HepG2 (cell line): ENCODE measurements at regions not wholly inside any gene's neighbourhood (a gene's known extent, or its start where the extent isn't known, plus 50 kb on each side); places are given as distances from the start of the nearest gene placed in this dataset.

ENCODE experiments used
- ATAC-seq: fragments of 200-7000 bp; cut with Tn5 transposase; 3 replicates; pipeline ENCODE4 v1.9.1; 2020; ENCODE audit warnings: mild to moderate bottlenecking, moderate library complexity
- BruUV-seq: library from RNA; stranded (reverse); fragments of 400-500 nt; replicated peaks from 2 replicates; lab custom pipeline; 2021; lab: Mats Ljungman, UMichigan
- CTCF ChIA-PET: fragments of 300-600 bp; formaldehyde crosslinking; extraction: SDS; loops from one replicate; lab custom pipeline; 2021; ENCODE audit warnings: low total read pairs, inconsistent platforms, low intra/inter-chr PET ratio; lab: Yijun Ruan, JAX
- POLR2A ChIA-PET: fragments of 350-600 bp; sonication (Branson Sonifier 250); formaldehyde crosslinking; loops from one replicate; lab custom pipeline; 2020; ENCODE audit warnings: antibody characterized with exemption, inconsistent platforms; lab: Yijun Ruan, JAX
- DNase-seq: peaks from one replicate; pipeline ENCODE4 v3.0.0-alpha.2; 2015; ENCODE audit warnings: low spot score
- FAIRE-seq: peaks from 3 replicates; lab custom pipeline; 2011; peaks lifted over from hg19 to GRCh38; lab: Jason Lieb, UNC
- H2AFZ ChIP-seq: one replicate; pipeline ENCODE4 v1.6.1; 2011; ENCODE audit warnings: low read length, inconsistent platforms
- H3K27ac ChIP-seq: fragments of 300-600 bp; 3 replicates; pipeline ENCODE4 v1.8.0; 2011; ENCODE audit warnings: mixed run types, mild to moderate bottlenecking, mixed read lengths, low read length, inconsistent platforms; ENCODE audit not compliant: insufficient read depth; ENCODE audit errors: extremely low read length
- H3K27me3 ChIP-seq, 2 experiments: fragments of 200-600 bp in 1 of 2; 2 replicates in 1 of 2; 3 replicates in 1 of 2; pipeline versions ENCODE4 v1.6.0 to v1.8.0; 2011; ENCODE audit warnings: low read length in 2 of 2, mild to moderate bottlenecking in 2 of 2, moderate library complexity in 2 of 2, inconsistent platforms in 1 of 2; ENCODE audit not compliant: insufficient read depth in 2 of 2, control insufficient read depth in 1 of 2
- H3K36me3 ChIP-seq, 2 experiments: fragments of 200-600 bp in 1 of 2; replicated peaks in 1 of 2; 2 replicates in 1 of 2; 3 replicates in 1 of 2; pipeline versions ENCODE4 v1.5.1 to v1.8.0; 2011; ENCODE audit warnings: low read length in 2 of 2, inconsistent platforms in 1 of 2; ENCODE audit not compliant: insufficient read depth in 2 of 2, control insufficient read depth in 1 of 2
- H3K4me1 ChIP-seq: 2 replicates; pipeline ENCODE4 v1.5.1; 2012; ENCODE audit warnings: low read length, inconsistent platforms; ENCODE audit not compliant: insufficient read depth
- H3K4me2 ChIP-seq: 2 replicates; pipeline ENCODE4 v1.6.0; 2011; ENCODE audit warnings: low read depth, low read length, inconsistent platforms
- H3K4me3 ChIP-seq, 3 experiments: fragments of 200-600 bp in 1 of 3; sonication (generic), shearing (Covaris generic) in 1 of 3; replicated peaks in 1 of 3; 2 replicates each; pipeline ENCODE4 v1.5.1; 2011 to 2016; ENCODE audit warnings: low read length in 3 of 3, inconsistent platforms in 2 of 3, low read depth in 2 of 3, mild to moderate bottlenecking in 2 of 3, control low read depth in 1 of 3, mixed read lengths in 1 of 3; ENCODE audit not compliant: insufficient read depth in 1 of 3
- H3K79me2 ChIP-seq: one replicate; pipeline ENCODE4 v1.6.1; 2011; ENCODE audit warnings: low read length, inconsistent platforms; ENCODE audit not compliant: insufficient read depth
- H3K9ac ChIP-seq: 2 replicates; pipeline ENCODE4 v1.6.0; 2011; ENCODE audit warnings: mild to moderate bottlenecking, low read depth, low read length, inconsistent platforms; ENCODE audit not compliant: insufficient read depth
- H3K9me3 ChIP-seq: 2 replicates; pipeline ENCODE4 v1.5.1; 2012; ENCODE audit warnings: mild to moderate bottlenecking, low read length
- H4K20me1 ChIP-seq: 2 replicates; pipeline ENCODE4 v1.6.0; 2011; ENCODE audit warnings: inconsistent platforms, mild to moderate bottlenecking, low read length, moderate library complexity; ENCODE audit not compliant: insufficient read depth
- CBX5 ChIP-seq: sonication (generic); formaldehyde crosslinking; IDR thresholded peaks from 2 replicates; pipeline ENCODE4 v1.4.0; 2020; ENCODE audit warnings: missing genetic modification reagents, borderline replicate concordance
- CENPX ChIP-seq: sonication (generic); formaldehyde crosslinking; IDR thresholded peaks from 2 replicates; pipeline ENCODE4 v1.9.0; 2021; ENCODE audit warnings: mild to moderate bottlenecking, missing genetic modification reagents, moderate library complexity
- HNRNPLL ChIP-seq: fragments of 200-400 bp; formaldehyde crosslinking; IDR thresholded peaks from 2 replicates; pipeline ENCODE4 v1.6.1; 2017; ENCODE audit warnings: mild to moderate bottlenecking, low read depth, low read length; ENCODE audit not compliant: poor library complexity, severe bottlenecking
- KLF9 ChIP-seq: IDR thresholded peaks from 2 replicates; pipeline ENCODE4 v1.6.1; 2016; ENCODE audit warnings: low read depth
- MTF2 ChIP-seq: sonication (generic); formaldehyde crosslinking; IDR thresholded peaks from 2 replicates; pipeline ENCODE4 v1.5.0; 2020; ENCODE audit warnings: missing genetic modification reagents, borderline replicate concordance
- MXD4 ChIP-seq: IDR thresholded peaks from 2 replicates; pipeline ENCODE4 v1.6.1; 2016; ENCODE audit warnings: mild to moderate bottlenecking, missing biosample characterization, missing genetic modification reagents
- NAIF1 ChIP-seq: sonication (generic); formaldehyde crosslinking; IDR thresholded peaks from 2 replicates; pipeline ENCODE4 v1.5.0; 2020; ENCODE audit warnings: mild to moderate bottlenecking, missing genetic modification reagents, borderline replicate concordance
- NFE2 ChIP-seq: sonication (generic); formaldehyde crosslinking; IDR thresholded peaks from 2 replicates; pipeline ENCODE4 v1.4.0; 2020; ENCODE audit warnings: missing genetic modification reagents
- NR2C2 ChIP-seq: sonication (generic); formaldehyde crosslinking; IDR thresholded peaks from 2 replicates; pipeline ENCODE4 v1.4.0; 2020; ENCODE audit warnings: missing genetic modification reagents, mild to moderate bottlenecking, moderate library complexity, borderline replicate concordance
- PHB2 ChIP-seq: fragments of 450-650 bp; IDR thresholded peaks from 2 replicates; pipeline ENCODE4 v1.6.1; 2018; ENCODE audit not compliant: partially characterized antibody
- PLRG1 ChIP-seq: fragments of 450-650 bp; conservative IDR thresholded peaks from 2 replicates; pipeline ENCODE4 v1.6.1; 2016
- RBFOX2 ChIP-seq: fragments of 200-400 bp; formaldehyde crosslinking; IDR thresholded peaks from 2 replicates; pipeline ENCODE4 v1.6.1; 2017; ENCODE audit warnings: low read depth, mild to moderate bottlenecking, low read length
- ZFAT ChIP-seq: sonication (generic); formaldehyde crosslinking; conservative IDR thresholded peaks from 2 replicates; pipeline ENCODE4 v1.8.1; 2023; ENCODE audit warnings: missing genetic modification reagents, inconsistent platforms
- ZNF143 ChIP-seq: sonication (generic); formaldehyde crosslinking; IDR thresholded peaks from 2 replicates; pipeline ENCODE4 v1.4.0; 2020; ENCODE audit warnings: missing genetic modification reagents
- ZNF431 ChIP-seq: sonication (generic); formaldehyde crosslinking; IDR thresholded peaks from 2 replicates; pipeline ENCODE4 v1.9.0; 2022; ENCODE audit warnings: missing genetic modification reagents, low read depth, mild to moderate bottlenecking, borderline replicate concordance
- ZNF607 ChIP-seq: sonication (generic); formaldehyde crosslinking; IDR thresholded peaks from 2 replicates; pipeline ENCODE4 v1.5.1; 2020; ENCODE audit warnings: missing genetic modification reagents, mild to moderate bottlenecking, borderline replicate concordance
- ZNF724P ChIP-seq: sonication (generic); formaldehyde crosslinking; IDR thresholded peaks from 2 replicates; pipeline ENCODE4 v1.8.0; 2022; ENCODE audit warnings: missing genetic modification reagents, borderline replicate concordance
- WGBS: methylation state at CpG from one replicate; pipeline ENCODE4 v1.1.6; 2017; ENCODE audit warnings: low lambda C conversion rate; 5-methylcytosine and 5-hydroxymethylcytosine counted together
- in situ Hi-C: cut with HindIII; loops from 2 replicates; pipeline ENCODE4 v1.10.0; 2017; ENCODE audit warnings: low pct_unique_long_range_greater_than_20kb; ENCODE audit not compliant: extremely low pct_ligation_motif_present
- intact Hi-C: fragments of 100-400 bp; cut with micrococcal nuclease; formaldehyde crosslinking; loops from one replicate; pipeline ENCODE4 v1.10.0; 2022; ENCODE audit not compliant: unreplicated experiment
- TF ChIP-seq, protein P1 (sequence below): IDR thresholded peaks from 2 replicates; pipeline ENCODE4 v1.6.1; 2016; ENCODE audit warnings: missing biosample characterization, missing genetic modification reagents, low read depth
- TF ChIP-seq, protein P2 (sequence below): sonication (generic); formaldehyde crosslinking; IDR thresholded peaks from 2 replicates; pipeline ENCODE4 v1.4.0; 2020; ENCODE audit warnings: missing genetic modification reagents
- TF ChIP-seq, protein P3 (sequence below): sonication (generic); formaldehyde crosslinking; IDR thresholded peaks from 2 replicates; pipeline ENCODE4 v1.8.0; 2022; ENCODE audit warnings: missing genetic modification reagents, low read depth, mild to moderate bottlenecking, borderline replicate concordance

DNA sequence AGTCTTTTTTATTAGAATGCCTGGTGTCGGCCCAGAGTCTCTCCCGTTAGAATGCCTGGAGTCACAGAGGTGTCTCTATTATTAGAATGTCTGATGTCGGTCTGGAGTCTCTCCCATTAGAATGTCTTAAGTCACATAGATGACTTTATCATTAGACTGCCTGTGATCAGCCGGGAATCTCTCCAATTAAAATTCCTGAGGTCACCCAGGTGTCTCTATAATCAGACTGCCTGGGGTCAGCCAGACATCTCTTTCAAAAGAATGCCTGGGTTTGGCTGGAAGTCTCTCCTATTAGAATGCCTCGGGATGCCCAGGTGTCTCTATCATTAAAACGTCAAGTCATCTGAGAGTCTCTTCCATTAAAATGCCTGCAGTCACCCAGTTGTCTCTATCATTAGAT is 1493.9 kb downstream of the UQCRFS1 start:
- in situ Hi-C loops = no loop called here

DNA sequence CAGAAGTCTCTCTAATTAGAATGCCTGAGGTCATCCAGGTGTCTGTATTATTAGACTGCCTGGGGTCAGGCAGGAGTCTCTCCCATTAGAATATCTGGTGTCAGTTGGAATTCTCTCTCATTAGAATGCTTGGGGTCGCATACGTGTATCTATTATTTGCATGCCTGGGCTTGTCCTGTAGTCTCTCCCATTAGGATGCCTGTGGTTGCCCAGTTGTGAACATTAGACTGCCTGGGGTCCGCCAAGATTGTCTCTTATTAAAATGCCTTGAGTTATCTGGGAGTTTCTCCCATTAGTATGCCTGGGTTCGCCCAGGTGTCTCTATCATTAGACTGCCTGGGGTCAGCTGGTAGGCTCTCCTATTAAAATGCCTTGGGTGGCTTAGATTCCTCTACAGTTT is 1494.7 kb downstream of the UQCRFS1 start:
- H3K4me3 ChIP-seq = no peak overlapping the region
- H3K9ac ChIP-seq = no peak overlapping the region
- no peak for FAIRE-seq
- H3K4me1 ChIP-seq = no peaks in the 10 kb centered on the region
- no peaks in the 10 kb centered on the region for H3K79me2 ChIP-seq
- H3K36me3 ChIP-seq = no peaks in the 10 kb centered on the region
- in situ Hi-C loops (no loop called here), intact Hi-C loops (no loop called here)
- POLR2A ChIA-PET = no interaction called here
- H3K4me2 ChIP-seq = no peak overlapping the region
- no peak for DNase-seq
- ATAC-seq = no peak
- no peaks in the 10 kb centered on the region for H4K20me1 ChIP-seq
- BruUV-seq = no TSS peak
- H3K27ac ChIP-seq = no peak overlapping the region
- no peak overlapping the region for H2AFZ ChIP-seq
- CTCF ChIA-PET = no interaction called here
- 67% methylated on average over 3 of the region's 4 CpGs for WGBS
- H3K27me3 ChIP-seq = no peaks in the 10 kb centered on the region
- H3K9me3 ChIP-seq = peaks cover 100% of the 10 kb centered on the region
- no peak for TF ChIP-seq ZNF607 (CRISPR knock-in tag)
- no peak for TF ChIP-seq PLRG1
- no peak for TF ChIP-seq CBX5 (CRISPR knock-in tag)
- TF ChIP-seq ZFAT (CRISPR knock-in tag) = no peak
- TF ChIP-seq, protein P1, sequence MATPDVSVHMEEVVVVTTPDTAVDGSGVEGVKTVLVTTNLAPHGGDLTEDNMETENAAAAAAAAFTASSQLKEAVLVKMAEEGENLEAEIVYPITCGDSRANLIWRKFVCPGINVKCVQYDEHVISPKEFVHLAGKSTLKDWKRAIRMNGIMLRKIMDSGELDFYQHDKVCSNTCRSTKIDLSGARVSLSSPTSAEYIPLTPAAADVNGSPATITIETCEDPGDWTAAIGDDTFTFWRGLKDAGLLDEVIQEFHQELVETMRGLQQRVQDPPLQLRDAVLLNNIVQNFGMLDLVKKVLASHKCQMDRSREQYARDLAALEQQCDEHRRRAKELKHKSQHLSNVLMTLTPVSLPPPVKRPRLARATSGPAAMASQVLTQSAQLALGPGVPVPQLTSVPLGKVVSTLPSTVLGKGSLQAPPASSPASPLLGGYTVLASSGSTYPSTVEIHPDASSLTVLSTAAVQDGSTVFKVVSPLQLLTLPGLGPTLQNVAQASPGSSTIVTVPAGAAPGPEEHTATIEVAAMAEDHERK (CRISPR knock-in tag) = no peak
- no peak for TF ChIP-seq HNRNPLL
- no peak for TF ChIP-seq MTF2 (CRISPR knock-in tag)
- no peak for TF ChIP-seq CENPX (CRISPR knock-in tag)
- TF ChIP-seq ZNF143 = no peak
- TF ChIP-seq RBFOX2 = no peak
- no peak for TF ChIP-seq NFE2 (CRISPR knock-in tag)

More for the DNA sequence above, 1493.9 kb downstream of the UQCRFS1 start:
- Histone ChIP-seq H3K9ac (no peak overlapping the region), H3K79me2 (no peaks in the 10 kb centered on the region), H2AFZ (no peak overlapping the region), H3K4me1 (no peaks in the 10 kb centered on the region), H4K20me1 (no peaks in the 10 kb centered on the region), H3K9me3 (peaks cover 100% of the 10 kb centered on the region), H3K27ac (no peak overlapping the region), H3K36me3 (no peaks in the 10 kb centered on the region), H3K27me3 (no peaks in the 10 kb centered on the region), H3K4me2 (no peak overlapping the region), H3K4me3 (no peak overlapping the region)
- intact Hi-C loops = no loop called here
- no peak for FAIRE-seq
- no TSS peak for BruUV-seq
- ATAC-seq = no peak
- no peak for DNase-seq
- TF ChIP-seq KLF9 (CRISPR knock-in tag) (no peak), NAIF1 (CRISPR knock-in tag) (no peak), MXD4 (no peak), ZNF431 (no peak), NR2C2 (CRISPR knock-in tag) (no peak), ZNF143 (no peak), ZNF724P (CRISPR knock-in tag) (no peak), PHB2 (no peak)
- TF ChIP-seq, protein P2, sequence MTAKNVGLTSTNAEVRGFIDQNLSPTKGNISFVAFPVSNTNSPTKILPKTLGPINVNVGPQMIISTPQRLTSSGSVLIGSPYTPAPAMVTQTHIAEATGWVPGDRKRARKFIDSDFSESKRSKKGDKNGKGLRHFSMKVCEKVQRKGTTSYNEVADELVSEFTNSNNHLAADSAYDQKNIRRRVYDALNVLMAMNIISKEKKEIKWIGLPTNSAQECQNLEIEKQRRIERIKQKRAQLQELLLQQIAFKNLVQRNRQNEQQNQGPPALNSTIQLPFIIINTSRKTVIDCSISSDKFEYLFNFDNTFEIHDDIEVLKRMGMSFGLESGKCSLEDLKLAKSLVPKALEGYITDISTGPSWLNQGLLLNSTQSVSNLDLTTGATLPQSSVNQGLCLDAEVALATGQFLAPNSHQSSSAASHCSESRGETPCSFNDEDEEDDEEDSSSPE (CRISPR knock-in tag) = no peak
- TF ChIP-seq, protein P3, sequence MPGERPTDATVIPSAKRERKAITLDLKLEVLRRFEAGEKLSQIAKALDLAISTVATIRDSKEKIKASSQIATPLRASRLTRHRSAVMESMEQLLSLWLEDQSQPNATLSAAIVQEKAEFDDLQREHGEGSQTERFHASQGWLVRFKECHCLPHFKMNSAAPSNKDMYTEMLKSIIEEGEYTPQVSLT (CRISPR knock-in tag) = no peak
- POLR2A ChIA-PET = no interaction called here
- CTCF ChIA-PET = no interaction called here
- 25% methylated on average over 2 of the region's 6 CpGs for WGBS
